Erythroblast (primary cell): ENCODE measurements at regions not wholly inside any gene's neighbourhood (a gene's known extent, or its start where the extent isn't known, plus 50 kb on each side); places are given as distances from the start of the nearest gene placed in this dataset.

Experiments used
- GATA1 ChIP-seq: IDR thresholded peaks from 2 replicates; pipeline ENCODE4 v1.6.1; 2011; ENCODE audit warnings: low read depth, mild to moderate bottlenecking, control low read depth, low read length, moderate library complexity
- POLR2A ChIP-seq: IDR thresholded peaks from 2 replicates; pipeline ENCODE4 v1.6.1; 2011; ENCODE audit warnings: mild to moderate bottlenecking, low read length

- no peak for TF ChIP-seq POLR2A
- no peak for TF ChIP-seq GATA1
These were observed 80.1 kb upstream of the CXADR start for GRCh38 chr21:17432732-17433057.
